ENCODE measurements at regions not wholly inside any gene's neighbourhood (a gene's known extent, or its start where the extent isn't known, plus 50 kb on each side); places are given as distances from the start of the nearest gene placed in this dataset.

DNA sequence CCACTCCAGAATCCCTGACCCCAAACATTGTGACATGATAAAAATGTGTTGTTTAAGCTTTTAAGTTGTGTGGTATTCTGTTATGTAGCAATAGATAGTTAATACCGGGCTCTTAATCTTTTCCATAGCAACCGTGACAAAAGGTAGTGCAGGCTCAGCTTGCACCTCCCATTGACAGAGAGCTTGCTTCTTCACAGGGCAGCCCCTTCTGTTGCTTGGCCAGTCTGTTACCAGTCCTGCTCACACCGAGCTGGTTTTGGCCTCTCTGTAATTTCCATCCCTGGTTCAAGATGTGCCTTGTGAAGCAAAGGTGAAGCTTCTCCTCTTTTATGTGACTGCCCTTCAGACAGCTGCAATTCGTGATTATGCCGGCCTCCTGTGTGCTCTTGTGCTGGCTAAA lies 86.9 kb downstream of the CRYGS start:
- intact Hi-C loops (cut with DNase I; ENCODE audit: low total_unique reads) = no loop called here
- no peaks in the 10 kb centered on the region for H3K36me3 ChIP-seq (ENCODE audit: low read depth, missing control alignments)
- WGBS, 2 donors = 72 to 78% methylated on average over 5 of the region's 5 CpGs
- TF ChIP-seq POLR2A (IDR thresholded peaks at IDR 0.05) = no peak
- TF ChIP-seq, protein P1, sequence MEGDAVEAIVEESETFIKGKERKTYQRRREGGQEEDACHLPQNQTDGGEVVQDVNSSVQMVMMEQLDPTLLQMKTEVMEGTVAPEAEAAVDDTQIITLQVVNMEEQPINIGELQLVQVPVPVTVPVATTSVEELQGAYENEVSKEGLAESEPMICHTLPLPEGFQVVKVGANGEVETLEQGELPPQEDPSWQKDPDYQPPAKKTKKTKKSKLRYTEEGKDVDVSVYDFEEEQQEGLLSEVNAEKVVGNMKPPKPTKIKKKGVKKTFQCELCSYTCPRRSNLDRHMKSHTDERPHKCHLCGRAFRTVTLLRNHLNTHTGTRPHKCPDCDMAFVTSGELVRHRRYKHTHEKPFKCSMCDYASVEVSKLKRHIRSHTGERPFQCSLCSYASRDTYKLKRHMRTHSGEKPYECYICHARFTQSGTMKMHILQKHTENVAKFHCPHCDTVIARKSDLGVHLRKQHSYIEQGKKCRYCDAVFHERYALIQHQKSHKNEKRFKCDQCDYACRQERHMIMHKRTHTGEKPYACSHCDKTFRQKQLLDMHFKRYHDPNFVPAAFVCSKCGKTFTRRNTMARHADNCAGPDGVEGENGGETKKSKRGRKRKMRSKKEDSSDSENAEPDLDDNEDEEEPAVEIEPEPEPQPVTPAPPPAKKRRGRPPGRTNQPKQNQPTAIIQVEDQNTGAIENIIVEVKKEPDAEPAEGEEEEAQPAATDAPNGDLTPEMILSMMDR (IDR thresholded peaks at IDR 0.05) = no peak
- no peaks in the 10 kb centered on the region for H3K27me3 ChIP-seq
- no peak overlapping the region for H3K27ac ChIP-seq
- DNase-seq = no peak
- no peaks in the 10 kb centered on the region for H3K9me3 ChIP-seq
- H3K4me1 ChIP-seq = no peaks in the 10 kb centered on the region
- H3K4me3 ChIP-seq = no peak overlapping the region

DNA sequence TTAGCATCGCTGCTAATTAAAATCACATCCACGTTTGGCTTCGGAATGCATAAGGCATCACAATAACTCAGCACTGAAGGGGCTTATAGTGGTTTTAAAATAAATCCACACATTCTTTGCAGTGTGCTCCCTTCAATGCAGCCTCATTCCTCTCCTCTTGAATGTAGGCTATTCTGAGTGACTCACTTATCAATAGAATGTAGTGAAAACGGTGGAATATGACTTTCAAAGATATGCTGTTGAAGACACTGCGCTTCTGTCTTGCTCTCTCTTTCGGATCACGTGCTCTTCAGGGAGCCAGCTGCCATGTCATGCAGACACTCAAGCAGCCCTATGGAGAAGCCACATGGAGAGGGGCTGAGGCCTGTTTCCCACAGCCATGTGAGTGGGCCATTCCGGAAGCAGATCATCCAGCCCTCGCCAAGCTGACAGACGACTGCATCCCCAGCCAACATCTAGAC lies 87.4 kb downstream of the CRYGS start:
- H3K4me1 ChIP-seq = no peaks in the 10 kb centered on the region
- intact Hi-C loops (cut with DNase I; ENCODE audit: low total_unique reads) = no loop called here
- 88 to 90% methylated on average over 10 of the region's 10 CpGs for WGBS, 2 donors
- H3K4me3 ChIP-seq = no peak overlapping the region
- no peaks in the 10 kb centered on the region for H3K36me3 ChIP-seq (ENCODE audit: low read depth, missing control alignments)
- no peak for DNase-seq
- no peak overlapping the region for H3K27ac ChIP-seq
- TF ChIP-seq, protein P1 (IDR thresholded peaks at IDR 0.05) = no peak
- no peak for TF ChIP-seq POLR2A (IDR thresholded peaks at IDR 0.05)
- H3K27me3 ChIP-seq = no peaks in the 10 kb centered on the region
- no peaks in the 10 kb centered on the region for H3K9me3 ChIP-seq

DNA sequence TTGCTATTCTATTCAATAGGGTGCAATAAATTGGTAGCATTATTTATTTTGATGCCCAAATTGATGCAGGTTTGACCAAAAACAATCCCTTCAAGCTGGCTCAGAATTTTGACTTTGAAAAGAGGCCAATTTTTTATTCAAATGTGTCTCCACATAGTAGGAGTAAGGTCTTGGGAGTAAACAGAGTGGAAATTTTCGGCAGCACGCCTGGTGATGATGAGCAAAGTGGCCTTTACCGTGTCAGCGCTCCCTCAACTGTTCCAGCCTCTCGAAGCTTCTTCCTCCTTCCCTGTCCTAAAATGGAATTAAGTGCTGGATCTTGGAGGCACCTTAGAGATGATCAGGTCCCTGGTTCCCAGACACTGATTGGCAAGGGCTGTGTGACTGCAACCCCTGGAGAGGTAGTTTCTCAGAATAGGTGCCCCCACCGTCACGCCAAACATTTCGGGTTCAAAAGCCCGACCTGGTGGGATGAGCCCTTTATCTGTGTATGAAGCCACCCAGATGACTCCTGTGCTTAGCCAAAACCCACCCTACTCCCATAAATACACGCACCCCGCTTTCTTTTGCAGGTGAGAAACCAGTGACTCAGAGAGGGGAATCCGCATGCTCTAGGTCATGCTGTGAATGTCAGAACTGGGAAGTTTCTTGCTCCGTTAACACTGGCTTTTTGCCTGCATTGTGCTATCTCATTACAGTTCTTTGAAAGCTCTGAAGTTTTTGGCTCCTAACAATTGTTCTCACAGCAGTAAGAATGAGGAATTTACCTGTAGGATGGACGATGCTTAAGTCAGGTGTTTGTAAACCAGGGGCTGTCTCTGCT lies 89.1 kb downstream of the CRYGS start:
- Histone ChIP-seq H3K4me3 (no peak overlapping the region), H3K27ac (no peak overlapping the region), H3K36me3 (ENCODE audit: low read depth, missing control alignments) (no peaks in the 10 kb centered on the region), H3K9me3 (no peaks in the 10 kb centered on the region), H3K27me3 (no peaks in the 10 kb centered on the region), H3K4me1 (no peaks in the 10 kb centered on the region)
- 88 to 89% methylated on average over 14 of the region's 14 CpGs for WGBS, 2 donors
- intact Hi-C loops (cut with DNase I; ENCODE audit: low total_unique reads) = no loop called here
- no peak for DNase-seq
- TF ChIP-seq, protein P1 (IDR thresholded peaks at IDR 0.05) = no peak
- no peak for TF ChIP-seq POLR2A (IDR thresholded peaks at IDR 0.05)

DNA sequence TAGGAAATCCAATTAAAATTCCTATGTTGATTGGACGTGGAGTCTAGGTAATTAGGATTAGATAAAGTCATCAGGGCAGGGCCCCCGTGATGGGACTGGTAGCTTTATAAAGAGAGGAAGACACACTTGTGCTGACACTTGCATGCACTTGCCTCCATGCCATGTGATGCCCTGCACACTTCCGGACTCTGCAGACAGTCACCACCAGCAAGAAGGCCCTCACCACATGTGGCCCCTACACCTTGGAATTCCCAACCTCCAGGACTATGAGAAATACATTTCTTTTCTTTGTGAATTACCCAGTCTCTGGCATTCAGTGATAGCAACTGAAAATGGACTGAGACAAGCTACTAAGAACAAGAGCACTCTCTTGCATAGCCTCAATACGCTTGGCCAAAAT lies 90.6 kb downstream of the CRYGS start:
- Histone ChIP-seq H3K27ac (no peak overlapping the region), H3K4me3 (no peak overlapping the region), H3K36me3 (ENCODE audit: low read depth, missing control alignments) (no peaks in the 10 kb centered on the region), H3K27me3 (no peaks in the 10 kb centered on the region), H3K9me3 (no peaks in the 10 kb centered on the region), H3K4me1 (no peaks in the 10 kb centered on the region)
- no peak for DNase-seq
- WGBS, 2 donors = 83 to 85% methylated on average over 4 of the region's 4 CpGs
- TF ChIP-seq, protein P1 (IDR thresholded peaks at IDR 0.05) = no peak
- TF ChIP-seq POLR2A (IDR thresholded peaks at IDR 0.05) = no peak
- intact Hi-C loops (cut with DNase I; ENCODE audit: low total_unique reads) = no loop called here

DNA sequence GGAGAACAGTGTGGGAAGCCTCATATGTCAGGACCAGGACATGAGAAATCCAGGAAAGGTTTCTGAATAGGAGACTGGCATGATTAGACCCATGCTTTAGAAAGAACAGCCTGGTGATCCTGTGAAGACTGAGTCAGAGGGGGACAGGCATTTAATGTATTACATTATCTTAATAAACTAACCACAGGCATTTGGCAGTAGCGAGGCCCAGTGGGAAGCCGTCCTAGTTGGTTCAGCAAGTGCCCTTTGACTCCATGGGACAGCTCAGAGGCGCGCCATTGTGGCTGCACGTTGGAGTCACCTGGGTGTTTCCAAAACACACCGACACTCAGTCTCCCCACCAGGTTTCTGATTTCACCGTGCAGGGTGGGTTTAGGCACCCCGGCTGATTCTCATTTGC lies 90.5 kb upstream of the DGKG start:
- intact Hi-C loops (cut with DNase I; ENCODE audit: low total_unique reads) = no loop called here
- H3K36me3 ChIP-seq (ENCODE audit: low read depth, missing control alignments) = no peaks in the 10 kb centered on the region
- H3K4me1 ChIP-seq = no peaks in the 10 kb centered on the region
- 80 to 81% methylated on average over 8 of the region's 8 CpGs for WGBS, 2 donors
- no peak overlapping the region for H3K4me3 ChIP-seq
- H3K27me3 ChIP-seq = no peaks in the 10 kb centered on the region
- H3K9me3 ChIP-seq = no peaks in the 10 kb centered on the region
- no peak for TF ChIP-seq POLR2A (IDR thresholded peaks at IDR 0.05)
- TF ChIP-seq, protein P1 (IDR thresholded peaks at IDR 0.05) = no peak
- no peak for DNase-seq
- no peak overlapping the region for H3K27ac ChIP-seq

All from testis (tissue), 2 donors.